ENCODE measurements at regions not wholly inside any gene's neighbourhood (a gene's known extent, or its start where the extent isn't known, plus 50 kb on each side); places are given as distances from the start of the nearest gene placed in this dataset.
A peak's percentile ranks its signal among the peaks of the same experiment; 100 is the strongest.
"Not testable (repeated sequence)": the region's sequence is repeated elsewhere in the genome, so short reads cannot be mapped to it uniquely, and the experiment has no call there.

GRCh38 chr2:138396843-138397242, 104.7 kb upstream of the SPOPL start:
- H3K4me3 ChIP-seq (ENCODE audit: low read depth, low read length), result no peak overlapping the region
- DNase-seq (ENCODE audit: low read depth), result no peak

GRCh38 chr2:138403431-138403927, 98.1 kb upstream of the SPOPL start:
- DNase-seq (ENCODE audit: low read depth), result no peak
- no peak overlapping the region for H3K4me3 ChIP-seq (ENCODE audit: low read depth, low read length)

GRCh38 chr2:138414014-138414413, 87.6 kb upstream of the SPOPL start:
- no peak for DNase-seq (ENCODE audit: low read depth)
- H3K4me3 ChIP-seq (ENCODE audit: low read depth, low read length), result no peak overlapping the region

GRCh38 chr2:138415985-138416384, 85.6 kb upstream of the SPOPL start:
- DNase-seq (ENCODE audit: low read depth), result no peak
- no peak overlapping the region for H3K4me3 ChIP-seq (ENCODE audit: low read depth, low read length)

GRCh38 chr2:138418453-138418852, 83.1 kb upstream of the SPOPL start:
- no peak for DNase-seq (ENCODE audit: low read depth)
- H3K4me3 ChIP-seq (ENCODE audit: low read depth, low read length), result no peak overlapping the region

GRCh38 chr2:138421315-138421970, 80.1 kb upstream of the SPOPL start:
- no peak overlapping the region for H3K4me3 ChIP-seq (ENCODE audit: low read depth, low read length)
- DNase-seq (ENCODE audit: low read depth), result no peak

- DNase-seq (ENCODE audit: low read depth), result peak; percentile 56
- no peak overlapping the region for H3K4me3 ChIP-seq (ENCODE audit: low read depth, low read length)
Observed at GRCh38 chr2:138421971-138422335, 79.6 kb upstream of the SPOPL start.

GRCh38 chr2:138423198-138423597, 78.4 kb upstream of the SPOPL start:
- no peak for DNase-seq (ENCODE audit: low read depth)
- no peak overlapping the region for H3K4me3 ChIP-seq (ENCODE audit: low read depth, low read length)

GRCh38 chr2:138423745-138424144, 77.8 kb upstream of the SPOPL start:
- H3K4me3 ChIP-seq (ENCODE audit: low read depth, low read length), result no peak overlapping the region
- no peak for DNase-seq (ENCODE audit: low read depth)

- no peak overlapping the region for H3K4me3 ChIP-seq (ENCODE audit: low read depth, low read length)
Observed at GRCh38 chr2:138424436-138425140, 77.0 kb upstream of the SPOPL start.

GRCh38 chr2:138426116-138426515, 75.5 kb upstream of the SPOPL start:
- not testable (repeated sequence) for DNase-seq (ENCODE audit: low read depth); H3K4me3 ChIP-seq (ENCODE audit: low read depth, low read length)

More at GRCh38 chr2:138424436-138425140, 77.0 kb upstream of the SPOPL start:
- DNase-seq (ENCODE audit: low read depth), result no peak

GRCh38 chr2:138428710-138429440, 72.7 kb upstream of the SPOPL start:
- no peak for DNase-seq (ENCODE audit: low read depth)
- H3K4me3 ChIP-seq (ENCODE audit: low read depth, low read length), result no peak overlapping the region

- no peak overlapping the region for H3K4me3 ChIP-seq (ENCODE audit: low read depth, low read length)
Observed at GRCh38 chr2:138430181-138430580, 71.4 kb upstream of the SPOPL start.

GRCh38 chr2:138432971-138433370, 68.6 kb upstream of the SPOPL start:
- H3K4me3 ChIP-seq (ENCODE audit: low read depth, low read length), result no peak overlapping the region
- DNase-seq (ENCODE audit: low read depth), result peak; percentile 77

More at GRCh38 chr2:138430181-138430580, 71.4 kb upstream of the SPOPL start:
- no peak for DNase-seq (ENCODE audit: low read depth)

- DNase-seq (ENCODE audit: low read depth), result peak; percentile 27
- H3K4me3 ChIP-seq (ENCODE audit: low read depth, low read length), result no peak overlapping the region
Observed at GRCh38 chr2:138433995-138434951, 67.3 kb upstream of the SPOPL start.

GRCh38 chr2:138435701-138436100, 65.9 kb upstream of the SPOPL start:
- no peak overlapping the region for H3K4me3 ChIP-seq (ENCODE audit: low read depth, low read length)
- DNase-seq (ENCODE audit: low read depth), result no peak

GRCh38 chr2:138439733-138440132, 61.8 kb upstream of the SPOPL start:
- no peak for DNase-seq (ENCODE audit: low read depth)
- no peak overlapping the region for H3K4me3 ChIP-seq (ENCODE audit: low read depth, low read length)

GRCh38 chr2:138440759-138441158, 60.8 kb upstream of the SPOPL start:
- no peak overlapping the region for H3K4me3 ChIP-seq (ENCODE audit: low read depth, low read length)
- no peak for DNase-seq (ENCODE audit: low read depth)

- no peak for DNase-seq (ENCODE audit: low read depth)
- H3K4me3 ChIP-seq (ENCODE audit: low read depth, low read length), result no peak overlapping the region
Observed at GRCh38 chr2:138441916-138442315, 59.7 kb upstream of the SPOPL start.
